GM06990 (cell line): ENCODE measurements at regions not wholly inside any gene's neighbourhood (a gene's known extent, or its start where the extent isn't known, plus 50 kb on each side); places are given as distances from the start of the nearest gene placed in this dataset.

Source experiments
- DNase-seq: peaks from one replicate; pipeline ENCODE4 v3.0.0-alpha.2; 2011; ENCODE audit not compliant: insufficient read length; ENCODE audit errors: extremely low read depth
- H3K27me3 ChIP-seq: replicated peaks from 2 replicates; pipeline ENCODE4 v1.6.0; 2011; ENCODE audit warnings: low read length; ENCODE audit not compliant: control insufficient read depth, insufficient read depth
- H3K36me3 ChIP-seq: 2 replicates; pipeline ENCODE4 v1.5.1; 2011; ENCODE audit warnings: low read length; ENCODE audit not compliant: control insufficient read depth, insufficient read depth
- H3K4me3 ChIP-seq: replicated peaks from 2 replicates; pipeline ENCODE4 v1.5.1; 2011; ENCODE audit warnings: low read depth, mild to moderate bottlenecking, control low read depth, low read length
- CTCF ChIP-seq: IDR thresholded peaks from 2 replicates; pipeline ENCODE4 v1.5.1; 2011; ENCODE audit warnings: low read length, control low read depth, mild to moderate bottlenecking, inconsistent platforms; ENCODE audit not compliant: insufficient read depth, poor library complexity, severe bottlenecking

GRCh38 chr2:6741229-6741628 is 124.5 kb downstream of the CMPK2 start:
- Histone ChIP-seq H3K4me3 (no peak overlapping the region), H3K27me3 (no peaks in the 10 kb centered on the region), H3K36me3 (no peaks in the 10 kb centered on the region)
- DNase-seq = no peak
- TF ChIP-seq CTCF = no peak

- DNase-seq = no peak
- H3K36me3 ChIP-seq = no peaks in the 10 kb centered on the region
- TF ChIP-seq CTCF = no peak
- H3K27me3 ChIP-seq = no peaks in the 10 kb centered on the region
- no peak overlapping the region for H3K4me3 ChIP-seq
These were observed 121.7 kb downstream of the CMPK2 start for GRCh38 chr2:6744038-6744437.

- H3K36me3 ChIP-seq = no peaks in the 10 kb centered on the region
- H3K27me3 ChIP-seq = no peaks in the 10 kb centered on the region; the same call in 1 of the 2 replicates
- DNase-seq = no peak
- no peak overlapping the region for H3K4me3 ChIP-seq
- no peak for TF ChIP-seq CTCF
These were observed 118.3 kb downstream of the CMPK2 start for GRCh38 chr2:6747433-6747832.

- TF ChIP-seq CTCF = no peak
- Histone ChIP-seq H3K27me3 (no peaks in the 10 kb centered on the region; the same call in 1 of the 2 replicates), H3K4me3 (no peak overlapping the region), H3K36me3 (no peaks in the 10 kb centered on the region)
- DNase-seq = no peak
These were observed 117.2 kb downstream of the CMPK2 start for GRCh38 chr2:6748406-6749067.

GRCh38 chr2:6749962-6750361 is 115.7 kb downstream of the CMPK2 start:
- no peak overlapping the region for H3K4me3 ChIP-seq
- no peak for DNase-seq
- peaks cover 2% of the 10 kb centered on the region; the same call in 1 of the 2 replicates for H3K27me3 ChIP-seq
- TF ChIP-seq CTCF = no peak
- H3K36me3 ChIP-seq = no peaks in the 10 kb centered on the region
